ENCODE measurements at regions not wholly inside any gene's neighbourhood (a gene's known extent, or its start where the extent isn't known, plus 50 kb on each side); places are given as distances from the start of the nearest gene placed in this dataset.

GRCh38 chr7:25887795-25888559 lies 264.0 kb upstream of the NFE2L3 start:
- Mint-ChIP-seq H3K9me3 (ENCODE audit: unreplicated experiment) (no peaks in the 10 kb centered on the region), H3K27me3 (ENCODE audit: unreplicated experiment) (peaks cover 3% of the 10 kb centered on the region), H3K4me1 (ENCODE audit: unreplicated experiment) (peaks cover 6% of the 10 kb centered on the region), H3K27ac (ENCODE audit: unreplicated experiment) (no peak overlapping the region), H3K36me3 (ENCODE audit: low read depth, unreplicated experiment) (no peaks in the 10 kb centered on the region), H3K4me3 (ENCODE audit: unreplicated experiment) (no peak overlapping the region)
- TF ChIP-seq, protein P1, sequence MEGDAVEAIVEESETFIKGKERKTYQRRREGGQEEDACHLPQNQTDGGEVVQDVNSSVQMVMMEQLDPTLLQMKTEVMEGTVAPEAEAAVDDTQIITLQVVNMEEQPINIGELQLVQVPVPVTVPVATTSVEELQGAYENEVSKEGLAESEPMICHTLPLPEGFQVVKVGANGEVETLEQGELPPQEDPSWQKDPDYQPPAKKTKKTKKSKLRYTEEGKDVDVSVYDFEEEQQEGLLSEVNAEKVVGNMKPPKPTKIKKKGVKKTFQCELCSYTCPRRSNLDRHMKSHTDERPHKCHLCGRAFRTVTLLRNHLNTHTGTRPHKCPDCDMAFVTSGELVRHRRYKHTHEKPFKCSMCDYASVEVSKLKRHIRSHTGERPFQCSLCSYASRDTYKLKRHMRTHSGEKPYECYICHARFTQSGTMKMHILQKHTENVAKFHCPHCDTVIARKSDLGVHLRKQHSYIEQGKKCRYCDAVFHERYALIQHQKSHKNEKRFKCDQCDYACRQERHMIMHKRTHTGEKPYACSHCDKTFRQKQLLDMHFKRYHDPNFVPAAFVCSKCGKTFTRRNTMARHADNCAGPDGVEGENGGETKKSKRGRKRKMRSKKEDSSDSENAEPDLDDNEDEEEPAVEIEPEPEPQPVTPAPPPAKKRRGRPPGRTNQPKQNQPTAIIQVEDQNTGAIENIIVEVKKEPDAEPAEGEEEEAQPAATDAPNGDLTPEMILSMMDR (IDR thresholded peaks at IDR 0.05; ENCODE audit: unreplicated experiment) = no peak
- no peak for DNase-seq (ENCODE audit: low spot score)

- H3K4me1 Mint-ChIP-seq (ENCODE audit: unreplicated experiment) = peaks cover 22% of the 10 kb centered on the region
- H3K4me3 Mint-ChIP-seq (ENCODE audit: unreplicated experiment) = no peak overlapping the region
- TF ChIP-seq, protein P1 (IDR thresholded peaks at IDR 0.05; ENCODE audit: unreplicated experiment) = no peak
- H3K36me3 Mint-ChIP-seq (ENCODE audit: low read depth, unreplicated experiment) = no peaks in the 10 kb centered on the region
- H3K27ac Mint-ChIP-seq (ENCODE audit: unreplicated experiment) = no peak overlapping the region
- no peaks in the 10 kb centered on the region for H3K9me3 Mint-ChIP-seq (ENCODE audit: unreplicated experiment)
- H3K27me3 Mint-ChIP-seq (ENCODE audit: unreplicated experiment) = peaks cover 3% of the 10 kb centered on the region
- DNase-seq (ENCODE audit: low spot score) = no peak
These were observed 262.2 kb upstream of the NFE2L3 start for GRCh38 chr7:25889765-25890164.

GRCh38 chr7:25891591-25891990 lies 260.4 kb upstream of the NFE2L3 start:
- Mint-ChIP-seq H3K4me1 (ENCODE audit: unreplicated experiment) (peaks cover 26% of the 10 kb centered on the region), H3K4me3 (ENCODE audit: unreplicated experiment) (no peak overlapping the region), H3K36me3 (ENCODE audit: low read depth, unreplicated experiment) (no peaks in the 10 kb centered on the region), H3K27me3 (ENCODE audit: unreplicated experiment) (peaks cover 3% of the 10 kb centered on the region), H3K9me3 (ENCODE audit: unreplicated experiment) (no peaks in the 10 kb centered on the region), H3K27ac (ENCODE audit: unreplicated experiment) (no peak overlapping the region)
- DNase-seq (ENCODE audit: low spot score) = no peak
- TF ChIP-seq, protein P1 (IDR thresholded peaks at IDR 0.05; ENCODE audit: unreplicated experiment) = no peak

DNA sequence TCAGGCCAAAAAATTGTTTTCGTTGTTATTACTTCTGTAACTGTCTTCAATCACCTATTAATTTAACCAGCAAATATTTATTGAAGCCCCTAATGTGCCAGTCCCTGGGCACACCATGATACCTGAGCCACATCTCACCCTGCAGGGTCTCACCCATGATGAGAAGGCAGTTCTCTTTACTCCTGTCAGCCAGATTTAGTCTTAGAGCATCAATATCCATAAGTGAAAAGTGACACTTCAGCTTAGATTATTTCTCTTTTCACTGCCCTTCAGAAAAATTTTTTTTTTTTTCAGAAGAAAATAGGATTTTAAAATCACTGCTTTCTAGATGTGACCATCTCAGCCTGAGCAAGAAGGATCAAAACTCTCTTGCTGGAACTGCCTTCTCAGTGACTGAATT lies 258.6 kb upstream of the NFE2L3 start:
- no peaks in the 10 kb centered on the region for H3K9me3 Mint-ChIP-seq (ENCODE audit: unreplicated experiment)
- no peaks in the 10 kb centered on the region for H3K36me3 Mint-ChIP-seq (ENCODE audit: low read depth, unreplicated experiment)
- H3K27me3 Mint-ChIP-seq (ENCODE audit: unreplicated experiment) = peaks cover 3% of the 10 kb centered on the region
- no peak overlapping the region for H3K4me3 Mint-ChIP-seq (ENCODE audit: unreplicated experiment)
- no peak overlapping the region for H3K27ac Mint-ChIP-seq (ENCODE audit: unreplicated experiment)
- TF ChIP-seq, protein P1 (IDR thresholded peaks at IDR 0.05; ENCODE audit: unreplicated experiment) = no peak
- DNase-seq (ENCODE audit: low spot score) = no peak
- H3K4me1 Mint-ChIP-seq (ENCODE audit: unreplicated experiment) = peaks cover 26% of the 10 kb centered on the region
